ENCODE measurements at regions not wholly inside any gene's neighbourhood (a gene's known extent, or its start where the extent isn't known, plus 50 kb on each side); places are given as distances from the start of the nearest gene placed in this dataset.

DNA sequence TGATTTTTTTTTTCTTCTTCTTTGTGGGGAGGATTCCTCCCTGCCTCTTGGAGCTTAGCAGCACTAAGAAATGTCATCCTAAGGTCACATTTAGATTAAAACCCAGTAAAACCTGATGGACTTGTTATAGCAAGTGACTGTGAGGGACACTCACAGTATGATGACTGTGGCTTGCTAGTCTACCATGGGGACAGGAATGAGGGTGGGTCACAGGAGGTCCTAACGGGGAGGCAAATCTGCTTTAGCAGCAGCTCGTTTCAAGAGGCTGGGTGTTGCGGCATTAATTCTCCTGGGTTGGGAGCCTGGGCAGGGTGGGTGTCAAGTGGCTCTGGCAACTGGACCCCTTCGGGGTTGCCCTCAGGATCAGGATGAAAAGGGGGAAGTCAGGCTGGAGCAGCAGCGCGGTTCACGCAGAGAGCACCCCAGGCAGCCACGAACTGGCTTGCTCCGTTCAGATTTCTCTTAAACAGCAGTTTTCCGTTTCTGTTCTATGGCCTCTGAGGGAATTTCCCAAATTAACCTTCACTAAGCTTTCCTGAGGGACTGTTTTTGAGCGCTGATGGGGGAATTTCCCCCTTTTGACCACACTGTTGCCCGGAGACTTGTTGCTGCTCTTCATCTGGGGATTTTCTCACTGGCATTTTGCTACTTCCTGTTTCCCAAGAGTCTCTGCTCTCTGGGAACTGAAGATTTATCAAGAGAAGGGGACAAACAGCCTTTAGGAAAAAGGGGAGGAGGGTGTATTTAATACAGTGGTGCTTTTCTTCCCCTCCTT is 59.8 kb upstream of the PELI1 start:
- no peaks in the 10 kb centered on the region for H3K79me2 ChIP-seq (ENCODE audit: insufficient read depth, low read length)
- 22% methylated on average over 10 of the region's 12 CpGs for WGBS (ENCODE audit: insufficient coverage)
- H4K20me1 ChIP-seq (ENCODE audit: insufficient read depth, low read length): no peaks in the 10 kb centered on the region
- H3K9me3 ChIP-seq (replicated peaks in 1 of 2; ENCODE audit: control insufficient read depth in 1 of 2, insufficient read depth in 1 of 2, low read length in 2 of 2): no peaks in the 10 kb centered on the region
- Mint-ChIP-seq H3K9me3 (no peaks in the 10 kb centered on the region), H3K4me1 (peaks cover 27% of the 10 kb centered on the region), H3K36me3 (no peaks in the 10 kb centered on the region), H3K4me3 (peak overlapping the region; percentile 68 to 87), H3K27ac (peak overlapping the region; percentile 94 to 99 (median 97)), H3K27me3 (ENCODE audit: low read depth in 3 of 3) (peaks cover 0 to 2% (median 0%) of the 10 kb centered on the region in 3 donors)
- H3K4me2 ChIP-seq (replicated peaks; ENCODE audit: extremely low read depth, low read length, poor library complexity, severe bottlenecking): peak overlapping the region; percentile 64
- intact Hi-C loops (cut with micrococcal nuclease): loop anchor here in 1 of 2 donors (1.0 kb wide), 1 partner anchor 8 kb away; no protein-coding TSS in a partner anchor
- H3K4me3 ChIP-seq (replicated peaks in 1 of 3; ENCODE audit: low read depth in 2 of 3, low read length in 3 of 3): peak overlapping the region in 2 of 3 experiments; percentile 10 to 57
- peak overlapping the region; percentile 49 for H2AFZ ChIP-seq (ENCODE audit: insufficient read depth, low read depth, low read length, poor library complexity, severe bottlenecking)
- TF ChIP-seq, protein P1, sequence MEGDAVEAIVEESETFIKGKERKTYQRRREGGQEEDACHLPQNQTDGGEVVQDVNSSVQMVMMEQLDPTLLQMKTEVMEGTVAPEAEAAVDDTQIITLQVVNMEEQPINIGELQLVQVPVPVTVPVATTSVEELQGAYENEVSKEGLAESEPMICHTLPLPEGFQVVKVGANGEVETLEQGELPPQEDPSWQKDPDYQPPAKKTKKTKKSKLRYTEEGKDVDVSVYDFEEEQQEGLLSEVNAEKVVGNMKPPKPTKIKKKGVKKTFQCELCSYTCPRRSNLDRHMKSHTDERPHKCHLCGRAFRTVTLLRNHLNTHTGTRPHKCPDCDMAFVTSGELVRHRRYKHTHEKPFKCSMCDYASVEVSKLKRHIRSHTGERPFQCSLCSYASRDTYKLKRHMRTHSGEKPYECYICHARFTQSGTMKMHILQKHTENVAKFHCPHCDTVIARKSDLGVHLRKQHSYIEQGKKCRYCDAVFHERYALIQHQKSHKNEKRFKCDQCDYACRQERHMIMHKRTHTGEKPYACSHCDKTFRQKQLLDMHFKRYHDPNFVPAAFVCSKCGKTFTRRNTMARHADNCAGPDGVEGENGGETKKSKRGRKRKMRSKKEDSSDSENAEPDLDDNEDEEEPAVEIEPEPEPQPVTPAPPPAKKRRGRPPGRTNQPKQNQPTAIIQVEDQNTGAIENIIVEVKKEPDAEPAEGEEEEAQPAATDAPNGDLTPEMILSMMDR (IDR thresholded peaks at IDR 0.05): no peak
- H3K27me3 ChIP-seq (ENCODE audit: control insufficient read depth in 2 of 2, insufficient read depth in 2 of 2, low read length in 2 of 2): no peaks in the 10 kb centered on the region
- H3K4me1 ChIP-seq (ENCODE audit: control insufficient read depth in 1 of 2, insufficient read depth in 2 of 2, low read length in 2 of 2): peaks cover 21 to 32% of the 10 kb centered on the region in 2 donors
- peak; percentile 84 to 99 (median 92) for DNase-seq
- no peaks in the 10 kb centered on the region for H3K36me3 ChIP-seq (replicated peaks in 1 of 2; ENCODE audit: control insufficient read depth in 1 of 2, insufficient read depth in 2 of 2, low read length in 2 of 2)
- H3K9ac ChIP-seq (ENCODE audit: insufficient read depth, low read length, poor library complexity, severe bottlenecking): peak overlapping the region; percentile 58
- peak overlapping the region; percentile 90 to 92 for H3K27ac ChIP-seq (ENCODE audit: low read depth in 1 of 2, low read length in 2 of 2)

DNA sequence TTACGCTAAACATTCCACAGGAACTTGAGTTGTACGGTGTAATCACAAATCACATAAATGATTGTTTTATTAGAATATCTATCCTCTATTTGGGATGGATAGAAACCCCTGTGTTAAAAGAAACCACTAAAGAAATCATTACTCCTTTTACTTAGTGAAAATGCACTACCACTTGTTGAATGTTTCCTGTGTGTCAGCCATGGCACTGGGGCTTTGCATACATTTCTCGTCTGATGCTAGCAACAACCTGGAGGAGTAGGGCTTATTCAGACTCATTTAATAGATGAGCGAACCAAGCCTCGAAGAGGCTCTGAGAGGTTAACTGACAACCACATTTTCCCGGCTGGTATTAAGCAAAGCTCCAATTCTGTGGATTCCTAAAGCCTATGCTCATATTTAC is 60.5 kb upstream of the PELI1 start:
- H3K4me1 ChIP-seq (ENCODE audit: control insufficient read depth in 1 of 2, insufficient read depth in 2 of 2, low read length in 2 of 2): peaks cover 25 to 39% of the 10 kb centered on the region in 2 donors

More for the DNA sequence above, 60.5 kb upstream of the PELI1 start:
- no peaks in the 10 kb centered on the region for H3K36me3 ChIP-seq (replicated peaks in 1 of 2; ENCODE audit: control insufficient read depth in 1 of 2, insufficient read depth in 2 of 2, low read length in 2 of 2)
- no peaks in the 10 kb centered on the region for H3K79me2 ChIP-seq (ENCODE audit: insufficient read depth, low read length)
- H4K20me1 ChIP-seq (ENCODE audit: insufficient read depth, low read length): no peaks in the 10 kb centered on the region
- H2AFZ ChIP-seq (ENCODE audit: insufficient read depth, low read depth, low read length, poor library complexity, severe bottlenecking): peak overlapping the region; percentile 49
- H3K27me3 ChIP-seq (ENCODE audit: control insufficient read depth in 2 of 2, insufficient read depth in 2 of 2, low read length in 2 of 2): no peaks in the 10 kb centered on the region
- peaks cover 32% of the 10 kb centered on the region for H3K4me1 Mint-ChIP-seq
- TF ChIP-seq, protein P1 (IDR thresholded peaks at IDR 0.05): no peak
- no peak for DNase-seq
- no peaks in the 10 kb centered on the region for H3K36me3 Mint-ChIP-seq
- H3K27ac Mint-ChIP-seq: peak overlapping the region; percentile 94 to 99 (median 97)
- intact Hi-C loops (cut with micrococcal nuclease): loop anchor here in 1 of 2 donors (1.0 kb wide), 1 partner anchor 8 kb away; no protein-coding TSS in a partner anchor
- WGBS (ENCODE audit: insufficient coverage): 40% methylated on average over 1 of the region's 6 CpGs
- peak overlapping the region in 1 of 3 experiments; percentile 57 for H3K4me3 ChIP-seq (replicated peaks in 1 of 3; ENCODE audit: low read depth in 2 of 3, low read length in 3 of 3)
- H3K27me3 Mint-ChIP-seq (ENCODE audit: low read depth in 3 of 3): peaks cover 0 to 2% (median 0%) of the 10 kb centered on the region in 3 donors
- no peaks in the 10 kb centered on the region for H3K9me3 Mint-ChIP-seq
- H3K27ac ChIP-seq (ENCODE audit: low read depth in 1 of 2, low read length in 2 of 2): peak overlapping the region; percentile 90 to 92
- H3K9me3 ChIP-seq (replicated peaks in 1 of 2; ENCODE audit: control insufficient read depth in 1 of 2, insufficient read depth in 1 of 2, low read length in 2 of 2): no peaks in the 10 kb centered on the region
- H3K4me3 Mint-ChIP-seq: no peak overlapping the region
- peak overlapping the region; percentile 64 for H3K4me2 ChIP-seq (replicated peaks; ENCODE audit: extremely low read depth, low read length, poor library complexity, severe bottlenecking)
- peak overlapping the region; percentile 58 for H3K9ac ChIP-seq (ENCODE audit: insufficient read depth, low read length, poor library complexity, severe bottlenecking)
